HG02623 (cell line): ENCODE measurements at regions not wholly inside any gene's neighbourhood (a gene's known extent, or its start where the extent isn't known, plus 50 kb on each side); places are given as distances from the start of the nearest gene placed in this dataset.
"Not testable (repeated sequence)": the region's sequence is repeated elsewhere in the genome, so short reads cannot be mapped to it uniquely, and the experiment has no call there.

Experiments used
- ATAC-seq: cut with Tn5 transposase; IDR thresholded peaks from one replicate; pipeline ENCODE4 v1.9.1; 2021; ENCODE audit warnings: moderate library complexity; ENCODE audit not compliant: unreplicated experiment

DNA sequence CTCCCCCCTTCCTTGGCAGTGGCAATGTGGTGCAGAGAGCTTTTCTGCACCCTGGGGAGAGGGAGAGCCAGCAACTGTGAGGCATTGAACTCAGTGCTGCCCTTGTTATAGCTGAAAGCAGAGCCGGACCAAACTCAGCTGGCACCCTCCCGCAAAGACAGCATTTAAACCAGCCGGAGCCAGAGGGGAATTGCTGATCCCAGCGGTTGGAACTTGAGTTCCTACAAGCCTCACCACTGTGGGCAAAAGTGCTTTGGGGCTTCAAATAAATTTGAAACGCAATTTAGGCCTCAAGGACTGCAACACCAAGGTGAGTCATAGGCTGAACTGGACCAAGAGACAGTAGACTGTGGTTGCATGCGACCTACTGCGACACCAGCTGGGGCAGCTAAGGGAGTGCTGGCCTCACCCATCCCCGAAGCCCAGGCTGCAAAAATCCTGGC, 207.6 kb upstream of the CDKN2B start:
- no peak for ATAC-seq

DNA sequence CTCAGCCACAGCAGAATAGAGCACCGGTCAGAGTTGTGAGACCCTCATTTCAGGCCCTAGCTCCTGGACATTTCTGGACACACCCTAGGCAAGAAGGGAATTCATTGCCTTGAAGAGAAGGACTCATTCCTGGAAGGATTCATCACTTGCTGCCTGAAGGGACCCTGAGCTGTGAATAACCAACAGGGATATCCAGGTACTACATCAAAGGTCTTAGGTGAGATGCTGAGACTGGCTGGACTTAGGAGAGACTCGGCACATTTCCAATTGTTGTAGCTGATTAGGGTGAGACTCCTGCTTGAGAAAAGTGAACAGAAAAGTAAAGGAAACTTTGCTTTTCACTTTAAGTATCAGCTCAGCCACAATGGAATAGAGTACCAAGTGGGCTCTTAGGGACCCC, 208.1 kb upstream of the CDKN2B start:
- ATAC-seq, result no peak

DNA sequence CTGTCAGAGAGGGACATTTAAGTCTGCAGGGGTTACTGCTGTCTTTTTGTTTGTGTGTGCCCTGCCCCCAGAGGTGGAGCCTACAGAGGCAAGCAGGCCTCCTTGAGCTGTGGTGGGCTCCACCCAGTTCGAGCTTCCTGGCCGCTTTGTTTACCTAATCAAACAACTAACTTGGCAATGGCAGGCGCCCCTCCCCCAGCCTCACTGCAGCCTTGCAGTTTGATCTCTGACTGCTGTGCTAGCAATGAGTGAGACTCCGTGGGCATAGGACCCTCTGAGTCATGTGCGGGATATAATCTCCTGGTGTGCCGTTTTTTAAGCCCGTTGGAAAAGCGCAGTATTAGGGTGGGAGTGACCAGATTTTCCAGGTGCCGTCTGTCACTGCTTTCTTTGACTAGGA, 216.8 kb upstream of the CDKN2B start:
- not testable (repeated sequence) for ATAC-seq

DNA sequence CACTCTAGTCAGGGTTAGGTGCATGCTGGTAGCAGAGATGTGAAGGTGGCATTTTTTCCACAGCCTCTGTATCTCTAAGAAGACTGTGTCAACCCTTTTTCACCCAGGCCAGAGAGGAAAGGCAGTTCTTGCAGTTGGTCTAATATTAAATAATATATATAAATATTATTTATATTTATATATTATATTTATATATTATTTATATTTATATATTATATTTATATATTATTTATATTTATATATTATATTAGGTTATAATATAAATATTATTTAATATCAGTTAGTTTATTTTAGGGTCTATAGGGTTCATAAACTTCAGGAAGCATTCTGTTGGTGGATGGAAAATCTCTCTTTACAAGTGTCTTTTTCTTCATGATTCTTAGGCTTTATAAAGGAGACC, 218.6 kb upstream of the DMRTA1 start:
- no peak for ATAC-seq

DNA sequence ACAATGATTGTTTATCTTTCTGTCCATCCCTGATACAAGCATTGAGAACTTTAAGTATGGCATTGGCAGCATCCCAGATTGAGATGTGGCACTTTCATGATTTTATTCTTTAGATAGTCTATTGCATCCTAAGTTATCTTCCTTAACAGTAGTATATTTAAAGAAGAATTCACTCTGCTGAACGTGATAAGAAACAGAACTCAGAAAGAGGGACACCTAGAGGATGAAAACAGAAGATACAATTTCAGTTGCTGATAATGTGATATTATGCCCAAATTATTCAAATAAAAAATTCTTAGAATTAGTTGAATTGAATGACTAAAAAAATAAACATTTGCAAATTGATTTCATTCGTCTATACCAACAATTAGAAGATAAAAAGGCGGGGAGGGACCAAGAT, 218.1 kb upstream of the DMRTA1 start:
- ATAC-seq, result no peak

DNA sequence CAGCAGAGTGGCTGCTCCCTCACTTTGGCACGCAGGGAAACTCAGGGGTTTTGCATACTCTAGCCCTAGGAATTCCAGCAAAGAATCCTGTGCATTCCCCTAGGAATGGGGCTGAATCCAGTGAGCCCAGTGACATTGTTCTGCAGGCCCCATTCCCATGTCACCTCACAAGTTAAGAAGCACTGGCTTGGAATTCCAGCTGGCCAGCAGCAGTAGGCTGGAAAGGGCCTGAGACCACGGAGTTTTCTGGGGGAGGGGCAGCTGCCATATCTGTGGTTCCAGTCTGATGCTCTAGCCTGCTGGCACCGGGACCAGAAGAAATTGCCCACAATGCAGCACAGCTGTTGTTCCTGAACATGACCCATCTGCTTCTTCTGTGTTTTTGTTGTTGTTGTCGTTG, 217.6 kb upstream of the DMRTA1 start:
- ATAC-seq, result no peak

DNA sequence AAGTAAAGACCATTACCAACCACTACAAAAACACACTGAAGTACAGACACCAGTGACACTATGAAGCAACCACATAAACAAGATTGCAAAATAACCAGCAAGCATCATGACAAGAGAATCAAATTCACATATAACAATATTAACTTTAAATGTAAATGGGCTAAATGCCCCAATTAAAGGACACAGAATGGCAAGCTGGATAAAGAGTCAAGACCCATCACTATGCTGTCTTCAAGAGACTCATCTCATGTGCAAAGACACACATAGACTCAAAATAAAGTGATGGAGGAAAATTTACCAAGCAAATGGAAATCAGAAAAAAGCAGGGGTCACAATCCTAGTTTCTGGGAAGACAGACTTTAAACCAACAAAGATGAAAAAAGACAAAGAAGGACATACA, 215.3 kb upstream of the DMRTA1 start:
- not testable (repeated sequence) for ATAC-seq

DNA sequence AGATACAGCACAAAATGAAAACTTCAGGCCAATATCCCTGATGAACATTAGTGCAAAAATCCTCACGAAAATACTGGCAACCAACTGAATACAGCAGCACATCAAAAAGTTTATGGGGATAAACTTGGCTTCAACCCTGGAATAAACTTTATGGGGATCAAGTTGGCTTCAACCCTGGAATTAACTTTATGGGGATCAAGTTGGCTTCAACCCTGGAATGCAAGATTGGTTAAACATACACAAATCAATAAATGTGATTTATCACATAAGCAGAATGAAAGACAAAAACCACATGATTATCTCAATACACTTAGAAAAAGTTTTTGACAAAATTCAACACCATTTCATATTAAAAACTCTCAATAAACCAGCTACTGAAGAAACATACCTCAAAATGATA, 213.7 kb upstream of the DMRTA1 start:
- no peak for ATAC-seq

DNA sequence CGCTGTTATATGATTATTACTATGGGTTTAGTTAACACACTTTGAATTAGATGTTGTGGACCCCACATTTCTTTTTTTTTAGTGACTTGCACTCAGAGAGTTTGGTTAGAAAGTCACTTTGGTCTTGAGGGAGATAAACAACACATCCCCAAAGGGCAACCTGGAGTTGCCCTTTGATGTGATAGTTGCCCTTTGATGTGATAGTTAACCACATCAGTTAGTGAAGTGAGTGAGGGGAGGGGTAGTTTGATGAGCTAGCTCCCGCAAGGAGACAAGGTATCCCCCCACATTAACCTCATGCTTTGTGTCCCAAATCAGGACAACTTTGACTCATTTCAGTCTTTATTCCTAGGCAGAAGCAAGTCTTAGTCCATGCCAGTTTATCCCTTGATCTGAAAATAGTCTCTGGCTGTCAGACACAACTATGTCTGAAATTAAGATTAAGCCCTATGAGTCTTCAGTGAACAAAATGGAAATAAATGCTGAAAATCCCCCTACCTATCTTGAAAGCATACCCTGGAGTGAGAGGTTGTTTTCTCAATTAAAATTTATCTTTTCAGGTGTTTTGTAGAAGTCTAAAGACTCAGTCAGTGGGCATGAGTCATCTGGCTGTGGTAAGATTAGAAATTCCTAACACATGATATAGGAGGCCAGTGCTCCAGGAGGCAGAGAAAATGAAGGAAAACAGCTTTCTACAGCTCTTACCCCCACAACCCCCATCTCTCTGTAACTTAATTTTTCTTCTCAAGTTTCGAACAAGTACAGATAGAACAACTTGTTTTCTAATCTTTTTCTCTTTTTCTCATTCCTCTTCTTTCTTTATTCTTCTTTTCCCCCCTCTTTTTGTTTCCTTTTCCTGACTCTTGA, 208.9 kb upstream of the DMRTA1 start:
- no peak for ATAC-seq

DNA sequence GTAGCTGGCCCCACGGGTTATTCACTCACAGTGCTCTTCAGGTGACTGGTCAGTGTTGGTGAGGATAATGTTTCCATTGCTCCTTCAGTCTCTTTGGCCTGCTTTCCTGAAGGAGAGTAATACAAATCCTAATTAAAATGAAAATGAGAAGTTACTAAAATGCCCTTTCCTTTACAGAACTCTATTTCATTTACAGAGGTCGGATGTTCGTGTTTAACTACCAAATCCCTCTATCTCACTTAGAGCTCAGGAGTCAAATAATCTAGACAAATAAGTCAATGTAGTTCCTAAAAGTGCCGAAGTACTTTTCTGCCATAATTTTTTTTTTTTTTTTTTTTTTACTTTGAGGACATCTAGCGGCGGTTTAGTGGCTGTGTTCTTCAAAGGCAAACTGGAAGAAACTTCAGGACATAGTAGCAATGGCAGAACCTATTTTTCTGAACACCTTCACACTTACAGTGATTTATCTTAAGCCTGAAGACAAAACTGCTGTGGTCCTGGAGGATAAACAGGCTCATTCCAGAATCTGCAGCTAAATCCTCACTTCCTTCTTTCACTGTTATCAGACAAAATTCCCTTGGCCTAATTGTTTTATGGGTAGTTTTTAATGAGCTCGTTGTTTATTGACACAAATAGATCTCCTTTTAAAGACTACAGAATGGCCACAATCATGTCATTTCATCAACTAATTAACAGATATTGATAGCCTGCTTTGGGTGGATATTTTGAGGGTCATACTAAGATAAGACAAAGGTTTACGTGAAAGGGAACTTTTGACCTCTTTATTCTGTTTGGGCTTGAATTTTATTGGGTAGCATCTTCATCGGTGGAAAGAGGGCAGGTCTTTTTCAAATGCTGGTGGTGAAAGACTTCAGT, 207.6 kb upstream of the DMRTA1 start:
- no peak for ATAC-seq

DNA sequence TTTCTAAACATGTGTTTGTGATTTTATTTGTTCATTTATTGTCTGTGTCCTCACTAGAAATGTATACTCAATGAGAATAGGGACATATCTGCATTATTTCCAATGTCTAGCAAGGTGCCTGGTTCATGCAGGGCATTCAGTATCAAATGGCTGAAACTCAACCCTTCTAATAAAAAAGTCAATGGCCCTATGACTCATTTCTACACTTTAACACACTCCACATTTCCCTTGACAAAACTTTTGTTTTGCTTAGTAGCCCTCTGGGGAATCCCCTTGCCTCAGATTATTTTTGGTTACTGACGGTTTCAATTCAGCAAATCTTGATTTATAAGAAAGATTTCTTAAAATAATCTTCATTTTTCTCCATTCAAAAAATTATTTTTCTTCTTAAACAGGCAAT, 206.0 kb upstream of the DMRTA1 start:
- peak; percentile 72 for ATAC-seq

DNA sequence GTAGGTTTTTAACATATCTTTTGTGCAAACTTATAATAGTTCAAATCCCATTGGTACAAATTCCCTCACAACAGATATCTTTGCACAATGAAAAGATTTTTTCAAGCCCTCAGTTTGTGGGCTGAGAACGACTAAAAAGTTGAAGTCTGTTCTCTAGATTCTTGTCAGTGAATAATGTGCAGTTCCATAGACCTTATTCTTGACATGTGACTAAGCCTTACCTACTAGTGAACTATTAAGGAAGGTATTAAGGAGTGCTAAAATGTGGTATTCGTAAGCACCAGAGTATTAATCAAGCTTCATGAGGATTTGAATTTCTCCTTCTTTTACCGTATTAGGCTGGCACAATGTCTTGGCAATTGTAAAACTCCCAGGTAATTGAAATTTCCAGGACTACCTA, 205.6 kb upstream of the DMRTA1 start:
- no peak for ATAC-seq

DNA sequence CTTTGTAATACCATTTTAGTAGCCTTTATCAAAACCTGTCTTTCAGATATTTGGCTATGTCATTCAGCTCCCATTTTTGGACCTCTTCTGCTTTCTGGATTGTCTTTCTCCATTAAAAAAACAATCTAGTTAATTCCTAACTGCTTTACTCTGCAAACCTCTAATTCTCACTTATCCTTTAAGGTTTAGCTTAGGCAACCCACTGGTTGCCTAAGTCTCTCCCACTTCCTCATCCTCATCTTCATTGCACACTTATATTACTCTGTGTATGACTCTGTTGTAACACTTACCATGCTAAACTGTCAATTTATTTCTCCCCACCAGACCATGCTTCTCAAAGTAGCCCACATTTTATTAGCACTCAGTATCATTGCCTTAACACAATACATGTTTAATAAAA, 205.0 kb upstream of the DMRTA1 start:
- no peak for ATAC-seq

DNA sequence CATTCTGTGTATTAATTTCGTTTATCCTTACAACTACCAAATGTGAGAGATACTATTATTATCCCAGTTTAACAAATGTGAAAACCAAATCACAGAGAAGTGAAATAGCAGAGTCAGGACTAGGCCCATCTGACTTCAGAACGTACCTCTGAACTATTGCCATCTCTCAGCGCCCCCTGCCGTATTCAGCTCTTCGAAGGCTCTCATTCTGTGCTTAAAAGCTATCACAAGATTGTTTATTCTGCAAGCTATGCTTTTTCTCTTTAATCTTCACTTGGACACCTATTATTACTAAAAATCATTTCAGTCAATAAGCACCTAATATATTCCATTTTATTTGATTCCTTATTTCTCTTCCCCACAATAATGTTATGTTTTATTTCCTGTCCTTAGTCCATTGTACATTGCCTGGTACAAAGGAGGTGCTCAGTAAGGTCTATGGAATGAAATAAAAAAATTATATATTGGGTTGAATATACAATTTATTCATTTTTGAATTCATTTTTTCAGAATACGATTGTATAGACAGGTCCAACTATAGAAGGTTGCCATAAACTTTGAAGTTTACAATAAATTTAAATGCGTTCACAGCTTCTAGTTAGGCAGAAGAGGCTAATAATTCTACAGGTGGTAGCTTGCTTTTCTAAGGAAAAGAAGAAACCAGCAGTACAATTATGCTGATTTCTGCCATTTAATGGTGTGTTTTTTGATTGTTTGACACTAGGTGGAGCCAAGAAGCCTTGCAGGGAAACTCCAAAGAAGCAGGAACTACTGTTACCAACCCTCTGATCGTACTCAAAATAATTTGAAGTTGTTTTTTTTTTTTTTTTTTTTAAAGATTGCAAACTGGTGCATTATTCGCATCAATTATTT, 202.2 kb upstream of the DMRTA1 start:
- no peak for ATAC-seq

DNA sequence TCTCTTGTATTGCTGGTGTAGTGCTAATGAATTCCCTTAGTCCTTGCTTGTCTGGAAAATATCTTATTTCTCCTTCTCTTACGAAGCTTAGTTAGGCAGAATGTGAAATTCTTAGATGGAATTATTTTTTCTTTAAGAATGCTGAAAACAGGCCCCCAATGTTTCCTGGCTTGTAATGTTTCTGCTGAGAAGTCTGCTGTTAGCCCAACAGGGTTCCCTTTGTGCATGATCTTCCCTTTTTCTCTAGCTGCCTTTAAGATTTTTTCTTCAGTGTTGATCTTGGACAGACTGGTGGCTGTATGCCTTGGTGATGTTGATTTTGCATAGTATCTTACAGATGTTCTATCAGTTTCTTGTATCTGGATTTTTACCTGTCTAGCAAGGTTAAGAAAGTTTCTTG, 191.3 kb upstream of the DMRTA1 start:
- ATAC-seq, result no peak

DNA sequence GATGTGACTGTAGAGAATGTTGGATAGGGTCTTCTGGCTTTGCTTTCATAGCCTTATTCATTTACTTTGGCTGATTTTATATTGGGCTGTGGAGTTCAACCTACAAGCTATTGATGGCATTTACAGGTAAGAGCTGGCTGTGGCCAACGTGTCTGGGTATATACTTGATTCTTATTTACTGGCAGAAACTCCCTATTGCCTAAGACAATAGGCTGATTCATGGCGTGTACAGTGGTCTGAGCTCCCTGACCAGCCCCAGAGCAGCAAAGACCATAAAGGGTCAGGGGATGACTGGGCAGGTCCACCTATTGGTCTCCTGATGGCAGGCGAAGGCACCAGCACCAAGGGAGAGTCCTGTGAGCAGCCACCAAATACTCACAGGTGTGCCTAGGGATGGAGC, 190.2 kb upstream of the DMRTA1 start:
- ATAC-seq, result no peak

DNA sequence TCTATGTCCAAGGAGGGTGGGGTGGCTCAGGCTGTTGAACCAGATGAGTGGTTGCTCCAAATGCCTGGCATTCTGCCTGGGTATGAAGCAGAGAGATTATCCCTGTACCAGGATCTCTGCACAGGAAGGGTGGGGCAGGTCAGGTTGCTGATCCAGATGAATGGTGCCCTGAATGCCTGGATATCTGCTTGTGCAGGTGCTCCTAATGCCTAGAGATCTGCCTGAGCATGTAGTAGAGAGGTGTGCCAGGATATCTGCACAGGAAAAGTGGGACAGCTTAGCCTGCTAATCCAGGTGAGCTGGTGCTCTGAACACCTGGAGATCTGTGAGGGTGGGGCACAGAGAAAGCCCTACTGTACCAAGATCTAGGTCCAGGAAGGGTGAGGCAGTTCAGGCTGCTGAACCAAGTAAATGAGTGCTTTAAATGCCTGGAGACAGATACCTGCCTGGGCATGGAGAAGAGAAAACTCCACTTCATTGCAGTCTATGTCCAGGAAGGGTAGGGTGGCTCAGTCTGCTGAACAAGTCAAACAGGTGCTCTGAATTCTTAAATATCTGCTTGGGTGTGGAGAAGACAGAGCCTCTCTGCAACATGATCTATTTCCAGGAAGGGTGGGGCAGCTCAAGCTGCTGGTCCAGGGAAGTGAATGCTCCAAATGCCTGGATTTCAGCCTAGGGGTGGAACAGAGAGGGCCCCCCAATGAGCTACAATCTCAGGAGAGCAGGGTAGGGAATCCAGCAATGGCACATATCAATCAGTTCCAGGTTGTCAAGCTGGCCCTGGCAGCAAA, 189.4 kb upstream of the DMRTA1 start:
- ATAC-seq, result no peak

DNA sequence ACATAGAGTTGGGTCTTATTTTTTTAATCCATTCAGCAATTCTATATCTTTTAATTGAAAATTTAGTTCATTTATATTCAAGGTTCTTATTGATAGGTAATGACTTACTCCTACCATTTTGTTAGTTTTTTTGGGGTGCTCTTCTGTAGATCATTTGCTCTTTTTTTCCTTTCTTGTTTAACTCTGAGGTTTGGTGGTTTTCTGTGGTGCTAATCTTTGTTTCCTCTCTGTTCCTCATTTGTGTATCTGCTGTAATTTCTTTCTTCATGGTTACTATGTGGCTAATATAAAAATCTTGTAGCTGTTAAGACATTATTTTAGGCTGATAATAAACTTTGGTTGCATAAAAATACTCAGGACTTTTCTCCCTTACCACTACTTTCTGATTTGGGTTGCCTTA, 181.6 kb upstream of the DMRTA1 start:
- no peak for ATAC-seq

DNA sequence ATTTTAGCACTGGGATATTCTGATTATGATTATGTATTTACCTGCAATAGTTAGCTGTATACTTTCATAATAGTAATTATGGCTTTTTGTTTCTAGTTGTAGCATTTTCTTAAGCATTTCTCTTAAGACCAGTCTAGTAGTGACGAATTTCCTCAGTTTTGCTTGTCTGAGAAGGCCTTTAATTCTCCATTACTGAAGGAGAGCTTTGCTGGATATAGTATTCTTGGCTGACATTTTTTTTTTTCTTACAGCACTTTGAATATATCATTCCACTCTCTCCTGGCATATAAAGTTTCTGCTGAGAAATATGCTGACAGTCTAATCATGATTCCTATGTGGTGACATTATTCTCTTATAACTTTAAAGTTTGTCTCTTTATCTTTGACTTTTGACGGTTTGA, 181.1 kb upstream of the DMRTA1 start:
- ATAC-seq, result no peak

DNA sequence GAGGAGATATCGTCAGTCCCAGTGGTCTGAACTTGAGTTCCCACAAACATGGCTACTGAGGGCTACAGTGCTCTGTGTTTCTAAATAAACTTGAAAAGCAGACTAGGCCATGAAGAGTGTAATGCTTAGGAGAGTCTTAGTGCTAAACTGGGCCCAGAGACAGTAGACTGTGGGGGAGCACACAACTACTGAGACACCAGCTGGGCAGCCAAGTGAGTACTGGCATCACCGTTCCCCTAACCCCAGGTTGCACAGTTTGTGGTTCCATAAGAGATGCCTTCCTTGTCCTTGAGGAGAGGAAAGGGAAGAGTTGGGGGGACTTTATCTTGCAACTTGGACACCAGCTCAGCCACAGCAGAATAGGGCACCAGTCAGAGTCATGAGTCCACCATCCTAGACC, 172.1 kb upstream of the DMRTA1 start:
- ATAC-seq, result no peak
